EH (cell line): ENCODE measurements at regions not wholly inside any gene's neighbourhood (a gene's known extent, or its start where the extent isn't known, plus 50 kb on each side); places are given as distances from the start of the nearest gene placed in this dataset.
A peak's percentile ranks its signal among the peaks of the same experiment; 100 is the strongest.

Experiments
- DNase-seq: peaks from one replicate; pipeline ENCODE4 v3.0.0-alpha.2; 2015; ENCODE audit warnings: low read depth

DNA sequence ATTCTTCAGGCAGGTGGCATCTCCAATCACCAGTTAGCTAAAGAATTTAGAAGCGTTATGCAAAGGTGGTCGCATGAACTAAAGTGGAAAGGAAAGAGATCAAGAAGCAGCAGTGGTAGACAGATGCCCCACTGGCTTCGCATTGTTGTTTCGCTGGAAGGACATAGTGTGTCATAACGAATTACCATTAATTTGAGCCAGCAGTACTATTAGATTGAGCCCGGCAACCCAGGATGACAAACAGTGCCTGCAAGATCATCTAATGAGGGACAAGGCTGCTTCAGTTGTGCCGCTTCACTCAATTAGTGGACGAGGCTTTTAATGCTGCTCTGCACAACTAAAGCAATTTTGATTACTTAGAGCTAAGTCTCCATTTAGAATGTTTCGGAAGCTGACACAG is 274.5 kb upstream of the SOX5 start:
- no peak for DNase-seq

DNA sequence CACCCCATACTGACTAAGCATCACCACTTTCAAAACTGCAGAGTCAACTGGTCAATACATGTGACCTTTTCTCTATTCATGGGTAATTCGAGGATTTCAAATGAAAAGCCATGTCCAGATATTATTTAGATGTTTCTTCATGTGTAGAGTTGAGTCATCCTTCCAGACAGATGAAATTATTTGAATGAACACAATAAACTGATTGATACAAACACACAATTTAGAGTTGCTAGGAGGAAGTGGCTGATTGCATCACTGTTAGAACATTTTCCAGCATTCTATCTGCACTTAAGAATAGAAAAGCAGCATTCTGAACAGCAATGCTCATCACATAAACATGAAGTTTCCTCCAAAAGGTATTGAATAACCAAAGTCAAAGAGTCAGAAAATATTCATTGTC is 273.5 kb upstream of the SOX5 start:
- peak; percentile 28 for DNase-seq

DNA sequence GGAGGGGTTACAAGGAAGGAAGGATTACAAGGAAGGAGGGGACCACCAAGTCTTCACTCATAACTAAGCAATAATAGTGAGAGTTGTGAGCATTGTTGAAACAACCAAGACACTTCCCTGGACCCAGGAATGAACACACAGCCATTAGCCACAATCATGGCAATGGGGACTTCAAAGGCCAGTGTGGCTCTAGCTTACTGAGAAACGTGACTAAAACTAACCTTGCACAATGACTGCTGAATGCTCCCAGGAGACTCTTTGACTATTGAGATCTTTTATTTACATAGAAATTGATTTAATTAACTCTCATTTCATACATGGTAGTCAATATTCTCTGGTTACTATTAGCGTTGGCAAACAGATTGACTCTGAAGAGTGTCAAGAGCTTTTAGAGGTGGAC is 263.0 kb upstream of the SOX5 start:
- DNase-seq: no peak

DNA sequence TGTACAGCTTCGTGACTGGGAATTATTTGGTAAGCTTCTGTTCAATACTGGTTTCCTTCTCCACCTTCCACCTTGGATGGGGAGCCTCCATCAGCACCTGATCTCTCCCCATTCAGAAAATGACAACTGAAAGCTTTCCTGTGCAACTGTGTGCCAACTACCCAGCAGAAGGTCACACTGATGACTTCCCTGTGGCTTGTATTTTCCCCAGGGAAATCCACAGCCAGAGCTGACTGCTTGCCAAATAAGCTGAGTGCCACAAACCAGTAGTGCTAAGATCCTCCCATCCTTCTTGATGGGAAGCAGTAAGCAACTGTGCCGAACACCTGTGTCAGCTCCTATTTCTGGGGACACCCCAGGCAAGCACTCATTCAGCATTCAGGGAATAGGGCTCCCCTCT is 257.2 kb upstream of the SOX5 start:
- no peak for DNase-seq

DNA sequence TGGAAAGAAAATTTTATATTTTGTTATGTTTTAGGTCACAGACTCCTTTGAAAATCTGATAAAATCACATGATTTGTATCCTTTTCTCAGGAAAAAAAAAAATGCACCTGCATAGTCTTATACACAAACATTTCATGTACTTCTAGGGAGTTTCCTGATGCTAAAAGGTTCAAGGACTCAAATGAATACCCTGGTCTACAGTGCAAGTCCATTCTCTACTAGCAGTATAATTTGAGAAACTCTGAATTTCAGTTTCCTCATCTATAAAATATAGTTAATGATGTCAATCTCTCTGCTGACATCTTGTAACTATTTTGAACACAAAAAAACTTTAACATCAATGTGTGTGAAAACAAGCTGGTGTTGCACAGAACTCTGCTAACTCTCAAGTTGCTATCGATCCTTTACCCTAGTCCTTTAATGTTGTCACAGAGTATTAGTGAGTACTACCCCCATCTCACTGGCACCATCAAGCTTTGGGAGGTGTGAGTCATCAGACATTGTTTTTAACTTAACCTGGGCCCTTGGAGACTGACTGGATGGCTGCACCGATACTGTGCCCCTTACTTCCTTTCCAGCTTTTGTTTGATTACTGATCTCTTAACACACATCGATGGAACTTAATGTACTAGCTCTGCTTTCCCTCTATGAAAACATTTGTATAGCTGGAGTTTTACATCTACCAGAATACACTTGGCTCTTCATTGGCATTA is 251.9 kb upstream of the SOX5 start:
- DNase-seq: no peak

DNA sequence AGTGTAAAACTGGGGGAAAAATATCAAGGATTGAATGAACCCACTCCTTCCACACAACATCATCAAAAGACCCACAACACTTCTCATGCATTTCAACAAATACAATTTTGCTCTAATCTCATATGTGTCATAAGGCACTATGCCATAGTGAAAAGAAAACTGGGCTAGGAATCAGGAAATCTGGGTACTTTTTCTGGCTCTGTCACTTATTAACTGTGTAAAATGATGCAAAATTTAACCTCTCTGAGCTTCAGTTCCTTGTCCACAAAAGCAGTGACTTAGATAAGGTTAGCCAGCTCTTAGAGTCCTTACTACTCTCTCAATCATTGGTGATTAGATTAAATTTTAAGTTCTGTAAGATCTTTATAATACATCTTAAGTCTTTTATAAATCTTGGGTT is 250.5 kb upstream of the SOX5 start:
- no peak for DNase-seq

DNA sequence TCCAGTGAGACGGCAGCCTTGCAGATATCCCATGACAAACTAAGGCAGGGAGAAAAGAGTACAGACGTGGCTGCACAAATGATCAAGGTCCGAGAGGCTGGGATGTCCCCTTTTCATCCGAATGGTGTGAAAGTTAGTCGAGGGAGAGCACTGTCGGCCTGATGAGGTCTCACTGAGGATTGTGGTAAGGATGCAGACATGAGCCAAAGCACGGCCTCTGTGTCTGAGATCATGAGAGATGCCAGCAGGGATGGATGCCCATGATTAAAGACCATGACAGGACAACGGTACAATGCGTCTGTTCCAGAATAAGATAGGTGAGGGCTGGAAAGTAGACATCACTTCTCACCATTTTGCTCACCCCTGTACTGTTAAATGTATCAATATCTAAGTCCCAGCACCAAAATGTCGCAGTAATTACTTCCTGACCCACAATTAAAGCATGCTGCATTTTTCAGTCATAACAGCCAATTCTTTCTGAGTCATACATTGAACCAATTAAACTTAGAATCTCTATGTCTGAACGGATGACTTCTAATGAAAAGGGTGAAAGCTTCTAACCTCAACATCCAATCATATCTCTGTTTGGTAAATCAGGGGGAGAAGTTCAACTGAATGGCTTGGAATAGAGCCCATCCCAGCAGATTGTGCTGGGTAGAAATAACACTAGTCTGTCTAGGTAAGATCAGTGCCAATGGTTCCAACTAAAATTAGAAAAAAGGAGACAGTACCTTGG is 249.6 kb upstream of the SOX5 start:
- DNase-seq: peak; percentile 23

DNA sequence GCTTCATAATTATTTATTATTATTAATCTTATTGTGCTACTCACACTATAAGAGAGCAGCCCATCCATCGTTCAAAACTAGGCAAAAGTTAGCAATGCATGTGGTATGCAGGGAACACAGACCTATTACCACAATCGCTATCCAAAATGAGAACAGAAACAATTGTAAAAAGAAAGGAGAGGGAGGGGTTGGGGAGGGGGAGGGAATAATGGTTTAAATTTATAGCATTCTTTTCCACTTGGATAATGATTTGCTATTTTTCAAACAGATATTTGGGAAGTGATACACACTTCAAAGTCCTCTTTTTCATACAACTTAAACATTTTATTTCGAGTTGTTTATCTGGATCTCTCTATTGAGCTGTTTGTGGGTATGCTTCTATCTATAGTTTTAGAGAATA is 248.6 kb upstream of the SOX5 start:
- DNase-seq: peak; percentile 51

DNA sequence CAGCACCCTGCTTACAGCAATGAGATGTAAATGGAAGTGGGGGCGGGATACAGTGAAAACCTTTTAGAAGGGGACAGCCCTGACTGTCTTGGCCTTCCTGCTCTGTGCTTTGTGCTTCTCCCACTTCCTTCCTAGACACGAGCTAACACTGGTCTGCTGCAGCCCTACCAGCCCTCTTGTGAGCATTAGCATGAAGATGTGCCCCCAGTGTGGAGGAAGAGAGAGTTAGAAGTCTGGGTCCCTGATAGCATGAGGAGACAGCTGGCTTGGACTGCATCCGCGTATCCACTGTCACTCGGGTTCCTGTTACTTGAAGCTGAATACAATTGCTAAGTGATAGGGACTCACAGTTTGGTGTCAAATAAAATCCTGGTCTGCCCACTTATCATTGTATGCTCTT is 248.1 kb upstream of the SOX5 start:
- DNase-seq: no peak

DNA sequence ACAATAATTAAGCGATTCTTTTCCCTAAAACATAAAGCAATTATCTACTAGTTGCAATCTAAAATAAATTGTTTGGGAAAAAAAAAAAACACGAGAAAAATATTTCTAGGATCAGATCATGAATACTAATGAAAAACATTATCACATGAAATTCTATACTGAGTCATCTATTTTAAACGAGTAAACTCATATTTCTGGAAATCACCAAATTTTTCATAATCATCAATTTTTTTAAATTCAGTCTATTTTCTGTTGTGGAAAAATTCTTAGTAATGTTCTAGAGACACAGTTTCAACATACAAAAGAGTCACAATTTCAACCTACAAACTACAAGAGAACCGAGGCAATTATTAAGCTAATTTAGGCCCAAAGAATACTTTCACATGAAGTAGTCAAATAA is 245.6 kb upstream of the SOX5 start:
- DNase-seq: no peak

DNA sequence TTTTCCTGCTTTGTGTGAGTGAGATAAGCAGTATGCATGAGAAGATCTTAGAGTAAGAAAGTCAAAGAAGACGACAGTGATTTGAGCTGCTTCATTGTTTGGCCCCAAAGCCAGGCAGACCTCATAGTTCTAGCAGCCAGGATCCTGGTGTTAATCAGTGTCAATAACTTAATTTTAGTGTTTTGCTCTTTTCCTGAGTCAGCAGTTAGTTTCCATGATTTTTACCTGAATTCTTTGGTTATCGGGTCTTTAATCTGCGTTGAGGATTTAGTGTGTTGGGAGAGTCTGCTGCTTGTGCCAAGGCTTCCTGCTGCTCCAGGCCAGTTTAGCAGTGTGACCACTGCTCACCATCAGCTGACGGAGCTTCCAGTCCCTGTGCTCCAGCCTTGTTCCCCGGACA is 241.6 kb upstream of the SOX5 start:
- DNase-seq: no peak

DNA sequence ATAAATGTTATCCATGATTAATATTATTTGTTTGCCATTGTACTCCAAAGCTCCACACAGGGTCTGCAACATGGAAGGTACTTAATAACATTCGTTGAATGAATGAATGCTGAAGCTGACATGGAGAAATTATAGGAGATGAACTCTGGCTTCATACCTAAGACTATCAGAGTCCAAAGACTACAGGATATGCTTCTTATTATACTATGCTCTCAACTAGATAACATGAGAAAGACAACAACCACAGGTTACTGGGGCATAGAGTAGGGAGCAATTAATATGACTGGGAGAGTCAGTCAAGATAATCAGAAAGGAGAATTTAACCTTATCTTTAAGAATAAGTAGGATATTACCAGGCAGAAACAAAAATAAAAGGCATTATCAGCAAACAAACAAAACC is 236.3 kb upstream of the SOX5 start:
- DNase-seq: no peak

DNA sequence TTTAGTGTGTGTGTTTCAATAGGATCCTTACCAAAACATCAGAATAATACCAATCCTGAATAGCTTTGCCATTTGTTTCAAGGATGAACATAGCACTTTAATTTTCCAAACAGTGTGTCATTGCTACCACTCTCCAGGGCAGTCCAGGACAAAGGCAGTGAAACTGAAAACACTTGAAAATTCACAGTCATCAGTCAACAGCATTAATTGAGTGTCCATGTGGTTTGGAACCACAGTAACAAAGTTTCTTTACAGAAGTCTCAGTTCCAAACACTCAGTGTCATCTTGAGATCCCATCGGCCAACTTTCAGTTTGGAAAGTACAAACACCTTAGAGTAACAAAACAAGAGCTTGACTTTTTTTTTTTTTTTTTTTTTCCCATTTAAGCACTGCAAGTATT is 228.4 kb upstream of the SOX5 start:
- no peak for DNase-seq

DNA sequence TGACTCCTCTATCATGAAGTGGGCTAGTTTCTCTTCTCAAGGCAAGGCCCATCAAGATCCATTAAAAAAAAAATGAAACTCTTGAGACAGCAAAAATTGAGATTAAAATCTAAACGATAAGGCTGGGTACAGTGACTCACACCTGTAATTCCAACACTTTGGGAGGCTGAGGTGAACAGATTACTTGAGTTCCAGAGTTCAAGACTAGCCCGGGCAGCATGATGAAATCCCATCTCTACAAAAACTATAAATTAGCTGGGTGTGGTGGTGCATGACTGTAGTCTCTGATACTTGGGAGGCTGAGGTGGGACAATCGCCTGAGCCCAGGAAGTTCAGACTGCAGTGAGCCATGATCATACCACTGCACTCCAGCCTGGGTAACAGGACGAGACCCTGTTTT is 226.5 kb upstream of the SOX5 start:
- no peak for DNase-seq

DNA sequence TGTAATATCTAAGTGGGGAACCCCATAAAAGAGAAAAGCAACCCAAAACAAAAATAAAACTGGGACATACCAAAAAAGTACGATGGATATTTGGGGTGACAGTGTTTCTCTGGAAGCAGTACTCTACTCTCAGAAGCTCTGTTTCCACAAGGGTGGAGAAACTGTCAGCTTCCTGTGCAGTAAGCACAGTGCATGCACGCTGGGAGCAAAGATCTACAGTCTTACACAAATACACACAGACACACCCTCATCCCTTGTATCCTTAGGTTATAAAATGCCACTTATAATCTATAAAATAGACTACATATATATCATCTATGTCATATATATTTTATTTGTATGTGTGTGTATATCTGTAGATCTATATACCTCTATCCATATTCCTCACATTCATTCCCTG is 225.8 kb upstream of the SOX5 start:
- DNase-seq: no peak

DNA sequence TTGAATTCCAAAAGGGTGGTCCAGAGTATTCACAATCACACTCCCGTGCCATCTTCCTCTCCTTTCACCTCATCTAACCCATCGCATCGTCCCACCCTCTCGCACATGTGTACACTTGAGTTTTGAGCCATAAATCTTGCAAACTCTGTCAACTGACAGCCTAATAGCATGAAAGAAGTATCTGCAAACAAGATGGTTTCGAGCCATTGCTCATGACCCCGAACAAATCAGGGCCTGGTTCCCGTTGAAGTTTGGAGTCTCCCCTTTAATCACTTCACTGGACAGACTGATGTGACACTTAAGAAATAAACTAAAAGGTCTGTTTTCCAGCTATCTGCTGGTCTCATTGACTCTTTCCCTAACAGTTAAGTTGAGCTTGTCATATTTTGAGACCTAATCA is 223.6 kb upstream of the SOX5 start:
- no peak for DNase-seq

DNA sequence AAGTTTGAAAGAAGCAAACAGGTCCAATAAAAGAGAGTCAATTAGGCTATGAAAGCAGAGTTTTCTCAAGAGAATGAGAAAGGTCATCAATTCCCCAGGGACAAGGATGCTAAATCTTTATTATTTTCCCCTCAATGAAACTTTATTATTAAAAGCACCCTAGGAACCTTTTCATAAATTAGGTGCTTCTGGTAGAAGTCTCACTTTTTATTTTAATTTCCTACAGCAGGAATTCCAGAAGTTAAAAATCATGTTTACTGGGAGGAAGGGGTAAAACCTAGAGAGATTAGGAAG is 223.2 kb upstream of the SOX5 start:
- no peak for DNase-seq

DNA sequence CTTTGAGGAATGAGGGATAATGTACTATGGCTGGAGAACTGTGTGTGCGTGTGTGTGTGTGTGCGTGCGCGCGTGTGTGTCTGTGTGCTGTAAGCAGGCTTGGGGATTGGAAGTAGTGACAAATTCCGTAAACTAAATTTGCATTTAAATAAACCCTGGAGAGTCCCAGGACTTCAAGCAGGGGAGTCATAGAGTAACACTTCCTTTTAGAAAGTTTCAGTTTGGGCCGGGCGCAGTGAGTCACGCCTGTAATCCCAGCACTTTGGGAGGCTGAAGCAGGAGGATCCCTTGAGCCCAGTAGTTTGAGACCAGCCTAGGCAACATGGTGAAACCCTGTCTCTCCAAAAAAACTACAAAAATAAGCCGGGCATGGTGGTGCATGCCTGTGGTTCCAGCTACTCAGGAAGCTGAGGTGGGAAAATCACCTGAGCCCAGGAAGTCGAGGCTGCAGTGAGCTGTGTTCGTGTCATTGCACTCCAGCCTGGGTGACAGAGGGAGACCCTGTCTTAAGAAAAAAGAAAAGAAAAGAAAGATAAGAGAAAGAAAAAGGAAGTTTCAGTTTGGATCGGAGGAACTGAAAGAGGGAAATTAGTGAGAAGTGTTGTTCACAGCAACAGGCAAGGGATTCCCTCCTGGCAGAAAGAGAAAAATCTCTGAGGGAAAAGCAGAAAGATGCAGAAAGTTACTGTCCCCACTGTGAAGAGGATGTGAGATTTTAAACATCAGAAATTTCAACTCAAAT is 222.7 kb upstream of the SOX5 start:
- no peak for DNase-seq

DNA sequence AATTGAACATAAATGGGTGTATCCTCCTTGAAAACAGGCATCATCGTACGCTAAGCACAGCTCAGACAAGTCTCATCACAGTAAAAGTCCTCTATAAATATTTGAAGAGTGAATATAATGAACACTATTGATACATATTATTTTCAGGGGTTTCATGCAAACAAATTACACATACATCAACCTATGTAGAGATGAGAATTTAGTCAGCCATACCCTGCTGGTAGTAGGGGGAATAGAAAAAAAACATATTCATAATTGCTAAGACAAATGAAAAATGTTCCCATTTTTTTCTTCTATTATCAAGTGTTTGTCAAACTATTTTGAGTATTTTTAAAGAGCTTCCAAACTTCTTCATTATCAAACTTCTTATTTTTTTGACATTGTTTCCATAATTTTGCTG is 205.6 kb upstream of the SOX5 start:
- no peak for DNase-seq

DNA sequence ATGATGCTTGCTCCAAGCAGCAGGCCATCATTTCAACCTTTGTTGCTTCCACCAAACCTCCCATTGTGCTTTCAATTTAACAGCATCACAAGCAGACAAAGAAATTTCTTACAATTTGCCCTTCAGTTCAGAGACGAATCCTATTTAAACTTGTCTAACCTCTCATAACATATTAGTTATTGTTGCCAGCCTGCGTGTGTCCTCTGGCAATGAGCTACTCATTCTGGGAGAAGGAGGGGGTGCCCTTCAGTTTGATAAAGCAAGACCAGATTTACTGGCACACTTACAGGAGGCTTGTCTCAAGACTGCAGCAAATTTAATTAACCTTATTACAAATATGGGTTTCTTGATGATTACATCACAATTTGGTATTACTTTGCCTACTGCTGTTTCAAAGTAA is 203.6 kb upstream of the SOX5 start:
- no peak for DNase-seq

DNA sequence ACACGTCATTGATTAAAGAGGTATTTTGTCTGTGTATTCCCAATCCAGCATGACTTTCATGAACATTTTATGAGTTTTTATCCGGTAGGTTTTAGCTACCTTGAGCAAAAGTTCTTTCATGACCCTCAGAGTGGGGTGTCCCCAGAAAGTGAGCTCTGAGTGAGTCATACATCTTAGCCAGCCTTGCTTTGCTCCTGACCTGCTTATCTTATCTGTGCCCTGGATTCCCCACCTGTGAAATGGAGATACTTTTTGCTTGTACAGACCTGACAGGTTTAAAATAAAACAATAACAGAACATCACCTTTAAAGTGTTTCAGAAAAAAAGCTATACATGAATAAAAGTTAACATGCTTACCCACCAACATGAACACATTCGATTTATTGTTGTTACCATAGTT is 202.8 kb upstream of the SOX5 start:
- DNase-seq: no peak

DNA sequence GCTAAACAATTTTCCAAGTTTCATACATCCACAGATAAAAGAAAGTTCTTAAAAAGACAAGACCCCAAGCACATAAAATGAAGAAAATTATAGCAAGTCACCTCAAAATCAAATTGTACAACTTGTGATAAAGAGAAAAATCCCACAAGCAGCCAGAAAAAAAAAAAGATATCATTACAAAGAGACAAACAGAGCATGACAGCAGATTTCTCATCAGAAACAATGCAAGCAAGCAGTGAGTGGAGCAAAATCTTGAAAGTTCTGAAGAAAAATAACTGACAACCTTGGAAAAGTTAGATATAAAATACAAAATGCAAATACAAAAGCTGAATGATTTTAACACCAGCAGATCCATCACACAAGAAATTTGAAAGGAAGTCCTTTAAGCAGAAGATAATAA is 194.5 kb upstream of the SOX5 start:
- no peak for DNase-seq

DNA sequence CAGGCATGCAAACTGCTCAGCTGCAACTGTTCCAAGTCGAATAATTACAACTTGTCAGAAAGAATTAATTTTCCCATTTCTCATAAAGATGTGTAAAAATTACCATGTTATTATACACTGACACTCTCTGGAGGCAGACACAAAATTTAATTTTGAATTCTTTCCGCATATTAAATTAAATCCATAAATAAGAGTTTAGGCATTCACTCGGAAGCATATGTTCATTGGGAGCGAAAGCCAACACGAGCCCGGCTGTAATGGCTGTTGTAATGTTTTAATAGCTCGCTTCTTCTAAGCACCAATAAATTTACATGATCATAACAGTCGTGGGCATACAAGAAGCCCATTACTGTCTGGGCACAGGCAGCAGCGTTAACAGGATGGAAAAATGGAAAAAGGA is 189.6 kb upstream of the SOX5 start:
- no peak for DNase-seq

DNA sequence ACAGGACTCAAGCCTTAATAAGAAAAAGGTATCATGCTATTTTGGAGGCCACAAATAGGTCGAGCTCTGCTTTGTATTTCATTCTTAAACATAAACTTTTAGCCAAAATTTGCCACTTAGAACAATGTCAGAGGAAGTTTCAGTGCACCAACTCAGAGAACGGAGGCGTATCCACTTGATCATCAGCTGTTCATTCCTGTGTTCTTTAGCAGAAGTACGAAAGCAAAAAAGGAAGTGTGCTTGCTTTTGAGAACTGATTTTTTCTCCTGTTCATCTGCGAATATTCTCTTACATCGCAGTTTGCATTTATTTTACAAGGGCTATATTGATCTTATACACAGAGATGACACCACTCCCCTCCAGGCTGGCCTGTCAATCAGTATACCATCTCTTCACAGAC is 188.6 kb upstream of the SOX5 start:
- DNase-seq: no peak
